OCI-LY7 (cell line): ENCODE measurements at regions not wholly inside any gene's neighbourhood (a gene's known extent, or its start where the extent isn't known, plus 50 kb on each side); places are given as distances from the start of the nearest gene placed in this dataset.

Experiments
- EZH2phosphoT487 ChIP-seq: fragments of 200-600 bp; sonication (generic); IDR thresholded peaks from 2 replicates; pipeline ENCODE4 v1.6.1; 2018; ENCODE audit warnings: low read depth, borderline replicate concordance, mild to moderate bottlenecking, mixed run types, antibody characterized with exemption, low read length, moderate library complexity, mixed read lengths
- TF ChIP-seq, protein P1 (sequence below): fragments of 200-600 bp; sonication (generic); conservative IDR thresholded peaks from 2 replicates; pipeline ENCODE4 v1.5.1; 2014; ENCODE audit warnings: mild to moderate bottlenecking, antibody characterized with exemption, low read length, moderate library complexity, mixed read lengths

DNA sequence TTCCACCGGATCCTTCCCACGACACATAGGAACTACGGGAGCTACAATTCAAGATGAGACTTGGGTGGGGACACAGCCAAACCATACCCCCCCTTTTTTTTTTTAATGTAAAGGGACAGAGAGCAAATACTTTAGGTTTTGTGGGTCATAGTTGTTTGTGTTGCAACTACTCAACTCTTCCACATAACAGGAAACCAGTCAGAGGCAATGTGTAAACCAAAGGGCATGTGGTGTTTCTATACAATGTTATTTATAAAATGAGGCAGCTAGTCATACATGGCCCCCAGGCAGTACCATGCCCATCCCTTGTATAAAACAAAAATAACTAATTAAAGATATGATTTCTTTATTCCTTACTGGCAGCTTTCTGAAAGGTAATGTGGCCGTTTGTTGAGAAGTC lies 845.4 kb upstream of the ADAMTS5 start:
- TF ChIP-seq, protein P1, sequence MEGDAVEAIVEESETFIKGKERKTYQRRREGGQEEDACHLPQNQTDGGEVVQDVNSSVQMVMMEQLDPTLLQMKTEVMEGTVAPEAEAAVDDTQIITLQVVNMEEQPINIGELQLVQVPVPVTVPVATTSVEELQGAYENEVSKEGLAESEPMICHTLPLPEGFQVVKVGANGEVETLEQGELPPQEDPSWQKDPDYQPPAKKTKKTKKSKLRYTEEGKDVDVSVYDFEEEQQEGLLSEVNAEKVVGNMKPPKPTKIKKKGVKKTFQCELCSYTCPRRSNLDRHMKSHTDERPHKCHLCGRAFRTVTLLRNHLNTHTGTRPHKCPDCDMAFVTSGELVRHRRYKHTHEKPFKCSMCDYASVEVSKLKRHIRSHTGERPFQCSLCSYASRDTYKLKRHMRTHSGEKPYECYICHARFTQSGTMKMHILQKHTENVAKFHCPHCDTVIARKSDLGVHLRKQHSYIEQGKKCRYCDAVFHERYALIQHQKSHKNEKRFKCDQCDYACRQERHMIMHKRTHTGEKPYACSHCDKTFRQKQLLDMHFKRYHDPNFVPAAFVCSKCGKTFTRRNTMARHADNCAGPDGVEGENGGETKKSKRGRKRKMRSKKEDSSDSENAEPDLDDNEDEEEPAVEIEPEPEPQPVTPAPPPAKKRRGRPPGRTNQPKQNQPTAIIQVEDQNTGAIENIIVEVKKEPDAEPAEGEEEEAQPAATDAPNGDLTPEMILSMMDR = no peak
- no peak for TF ChIP-seq EZH2phosphoT487
